SKM-1 (cell line): ENCODE measurements at regions not wholly inside any gene's neighbourhood (a gene's known extent, or its start where the extent isn't known, plus 50 kb on each side); places are given as distances from the start of the nearest gene placed in this dataset.

ENCODE experiments used
- DNase-seq: peaks from one replicate; lab custom pipeline; 2025; ENCODE audit not compliant: unreplicated experiment; lab: John Stamatoyannopoulos, UW

DNA sequence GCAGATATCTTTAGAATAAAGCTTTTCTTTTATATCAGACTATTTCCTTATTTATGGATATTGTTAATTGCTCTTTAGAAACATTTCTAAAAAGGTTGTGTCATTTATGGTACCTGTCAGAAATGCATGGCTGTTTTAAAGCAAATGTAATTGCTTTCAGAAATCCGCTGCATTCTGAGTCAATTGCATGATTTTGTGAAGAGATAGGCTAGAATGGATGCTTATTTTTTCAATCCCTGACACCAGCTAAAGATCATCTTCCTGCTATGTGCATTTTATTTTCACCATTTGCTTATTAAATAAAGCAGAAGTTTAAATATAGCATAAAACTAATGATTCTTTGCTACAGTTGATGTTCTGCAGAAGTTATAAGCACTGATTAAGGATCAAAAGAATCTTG is 170.2 kb upstream of the C9orf72 start:
- DNase-seq = no peak

DNA sequence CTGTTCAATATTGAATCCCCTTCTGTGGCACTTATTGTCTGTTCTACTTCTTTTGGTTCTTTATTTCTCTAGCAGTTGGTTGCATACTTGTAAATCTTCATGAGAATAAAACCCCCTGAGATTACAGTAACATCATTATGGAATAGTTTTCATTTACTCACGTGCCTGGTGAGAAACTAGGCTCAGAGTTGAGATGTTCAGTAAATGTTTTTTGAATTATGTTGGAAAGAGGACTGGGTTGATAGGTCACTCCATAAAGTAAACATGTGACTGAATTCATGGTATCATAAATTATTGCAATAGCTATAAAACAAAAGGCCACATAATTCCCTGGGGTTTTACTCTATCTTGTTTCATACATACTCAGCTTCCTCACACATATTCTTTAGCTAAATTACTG is 174.2 kb upstream of the C9orf72 start:
- no peak for DNase-seq

DNA sequence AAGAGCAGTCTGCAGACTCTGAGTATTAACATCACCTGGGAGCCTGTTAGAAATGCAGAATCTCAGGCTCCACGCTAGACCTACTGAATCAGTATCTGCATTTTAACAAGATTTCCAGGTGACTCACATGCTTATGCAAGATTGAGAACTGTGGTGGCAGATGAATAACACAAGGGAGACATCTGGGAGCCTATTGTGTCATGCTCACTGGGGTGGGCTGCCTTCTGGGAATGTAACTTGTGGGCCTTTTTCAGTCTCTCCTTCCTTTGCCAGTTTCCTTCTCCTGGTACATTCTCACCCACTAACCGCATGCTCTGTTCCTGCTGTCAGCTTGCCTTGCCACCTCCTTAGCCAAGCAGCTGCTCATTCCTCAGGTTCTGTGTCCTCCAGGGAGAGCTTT is 176.6 kb upstream of the C9orf72 start:
- no peak for DNase-seq

DNA sequence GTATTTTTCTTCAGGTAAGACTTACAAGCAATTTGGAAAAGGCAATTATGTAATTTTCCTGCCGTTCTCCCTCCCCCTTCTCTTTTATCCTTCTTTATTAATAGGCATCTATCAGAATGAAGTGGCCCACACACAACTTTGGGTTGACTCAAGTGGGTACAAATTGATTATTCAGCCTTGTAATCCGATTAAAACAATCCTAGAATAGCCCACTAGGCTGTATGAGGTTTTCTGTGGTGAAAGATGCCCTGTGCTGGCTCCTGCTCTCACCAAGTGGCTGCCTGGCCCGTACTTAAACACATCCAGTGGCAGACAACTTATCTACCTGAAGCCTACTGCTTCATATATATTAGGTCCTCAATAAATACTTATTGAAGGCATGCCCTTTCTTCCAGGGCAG is 177.3 kb upstream of the C9orf72 start:
- no peak for DNase-seq

DNA sequence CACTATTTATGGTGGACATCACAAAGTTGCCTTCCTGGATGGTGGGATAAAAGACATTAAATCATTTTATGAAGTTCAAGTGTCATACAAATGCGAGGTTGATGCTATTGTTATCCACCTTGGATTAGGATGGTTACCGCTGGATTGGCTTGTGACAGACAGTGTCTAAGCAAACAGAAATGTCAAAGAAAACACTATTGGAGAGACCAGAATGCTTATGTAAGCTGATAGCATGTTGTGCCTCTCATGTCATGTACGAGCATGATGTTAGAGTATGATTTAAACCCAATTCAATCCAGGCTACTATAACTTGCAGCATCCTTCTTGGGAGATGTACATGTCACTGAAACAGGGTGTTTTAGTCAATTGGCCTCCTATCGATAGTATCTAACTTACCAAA is 178.8 kb upstream of the C9orf72 start:
- DNase-seq = no peak

DNA sequence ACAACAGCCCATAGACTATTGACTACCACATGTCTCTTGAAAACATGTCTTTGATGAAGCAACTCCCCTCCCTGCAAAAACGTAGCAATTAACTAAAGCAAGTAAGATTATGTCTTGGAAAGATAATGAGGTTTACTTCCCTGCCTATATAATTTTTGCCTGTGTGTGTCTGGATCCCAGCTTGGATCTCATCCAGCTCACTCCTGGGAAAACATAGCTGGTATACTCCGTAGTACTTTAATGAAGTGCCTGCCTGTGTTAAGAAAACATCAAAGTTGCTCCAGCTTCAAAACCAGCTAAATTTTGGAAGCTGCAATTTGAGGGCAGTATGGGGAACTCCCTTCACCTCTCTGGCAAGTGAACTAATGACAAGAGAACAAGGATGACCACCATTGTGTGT is 182.6 kb upstream of the C9orf72 start:
- DNase-seq = no peak

DNA sequence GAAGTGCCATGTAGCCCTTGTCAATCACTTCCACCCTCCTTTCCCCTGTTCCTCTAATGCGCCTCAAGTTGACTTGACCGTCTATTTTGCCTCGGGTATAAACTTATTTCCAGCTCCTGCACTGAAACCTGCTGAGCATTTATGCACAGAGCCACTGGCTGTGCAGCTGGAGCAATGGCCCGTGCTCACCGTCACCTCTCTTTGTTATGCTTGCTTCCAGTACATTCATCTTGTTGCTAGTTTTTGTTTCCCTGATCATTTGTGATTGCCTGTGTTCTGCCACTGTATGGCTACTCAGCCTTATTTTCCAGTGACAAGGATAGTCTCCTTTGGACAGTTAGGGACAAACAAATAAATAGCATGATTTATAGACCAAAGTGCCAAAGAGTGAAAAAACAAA is 183.1 kb upstream of the C9orf72 start:
- DNase-seq = no peak

DNA sequence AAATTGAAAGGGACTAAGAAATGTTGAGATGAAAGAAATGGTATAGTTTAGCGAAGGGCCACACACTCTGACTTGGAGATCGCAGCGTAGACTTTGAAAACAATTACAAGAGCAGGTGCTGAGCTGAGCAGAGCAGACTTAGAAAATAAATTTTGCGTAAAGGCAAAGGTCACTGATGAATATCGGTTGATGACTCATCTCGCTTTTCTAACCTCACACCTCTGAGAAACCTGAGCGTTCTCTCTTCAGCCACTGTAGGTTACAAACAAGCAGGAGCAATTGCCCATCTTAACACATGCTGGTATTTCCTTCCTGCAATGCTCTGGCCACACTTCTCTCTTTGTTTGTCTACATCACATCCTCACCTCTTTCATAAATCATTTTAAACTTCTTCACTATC is 190.6 kb upstream of the C9orf72 start:
- no peak for DNase-seq

DNA sequence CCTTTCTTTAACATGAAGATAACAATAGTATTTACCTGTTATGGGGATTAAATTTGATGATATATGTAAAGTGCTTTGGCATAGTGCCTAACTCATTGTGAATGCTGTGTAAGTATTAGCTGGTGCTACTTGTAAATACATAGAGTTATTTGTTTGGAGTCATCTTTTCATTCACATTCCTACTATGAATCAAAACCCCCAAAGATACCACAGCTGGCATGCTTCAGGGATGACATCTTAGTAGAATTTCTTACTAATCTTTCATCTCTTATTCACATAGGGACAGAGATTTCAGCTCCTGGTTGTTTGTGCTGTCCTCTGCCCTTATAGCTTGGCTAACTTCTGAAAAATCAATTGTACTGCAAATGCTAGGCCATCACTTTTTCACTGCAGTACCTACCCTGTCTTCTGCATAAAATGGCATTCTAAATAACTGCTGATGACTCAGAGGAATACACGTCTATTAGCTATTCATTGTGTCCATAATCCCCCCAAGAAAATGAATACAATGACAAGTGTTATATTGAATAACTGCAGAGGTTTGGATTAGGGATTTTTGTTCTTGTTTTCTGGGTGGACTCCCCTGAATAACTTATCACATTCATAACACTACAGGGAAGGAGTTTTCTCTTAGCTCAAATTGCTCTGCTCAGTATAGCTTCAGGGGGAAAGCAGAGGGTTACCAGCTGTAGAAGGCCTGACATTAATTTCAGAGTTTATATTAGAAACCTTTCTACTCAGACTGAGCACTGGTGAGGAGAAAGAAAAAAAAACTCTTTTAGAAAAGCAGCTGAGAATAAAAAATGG is 192.2 kb upstream of the C9orf72 start:
- DNase-seq = no peak

DNA sequence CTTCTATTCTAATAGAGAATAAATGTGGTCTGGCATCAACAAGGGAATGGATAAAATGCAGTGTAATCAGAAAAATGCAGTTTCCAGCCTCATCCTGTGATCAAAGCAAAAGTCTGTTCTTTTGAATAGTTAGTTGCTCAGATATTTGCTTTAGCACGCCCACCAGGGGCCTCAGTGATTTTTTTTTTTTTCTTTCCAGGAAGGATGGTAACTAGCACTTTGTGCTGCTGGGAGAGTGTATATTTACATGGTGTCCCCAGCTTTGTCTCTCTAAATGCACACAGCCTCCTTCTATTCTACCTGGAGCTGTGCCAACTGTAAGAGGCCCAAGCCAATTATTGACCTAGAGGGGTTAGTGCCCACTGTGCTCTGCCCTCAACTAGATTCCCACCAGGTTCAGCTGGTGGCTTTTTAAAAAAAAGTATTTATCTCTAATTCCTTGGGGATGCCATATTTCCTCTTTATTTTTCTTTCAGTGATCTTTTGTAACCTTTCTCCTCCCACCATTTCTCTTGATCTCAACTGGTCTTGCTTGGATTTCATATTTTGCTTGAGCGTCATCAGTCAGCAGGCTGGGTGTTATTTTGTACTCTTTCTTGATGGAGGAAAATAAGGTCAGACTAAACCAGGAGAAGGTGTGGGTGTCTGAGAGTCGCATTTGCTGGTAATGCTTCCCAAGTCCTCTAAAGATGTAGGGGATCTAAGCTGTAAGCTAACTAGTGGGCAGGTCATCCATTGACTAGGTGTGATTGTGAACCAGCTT is 193.0 kb upstream of the C9orf72 start:
- no peak for DNase-seq

DNA sequence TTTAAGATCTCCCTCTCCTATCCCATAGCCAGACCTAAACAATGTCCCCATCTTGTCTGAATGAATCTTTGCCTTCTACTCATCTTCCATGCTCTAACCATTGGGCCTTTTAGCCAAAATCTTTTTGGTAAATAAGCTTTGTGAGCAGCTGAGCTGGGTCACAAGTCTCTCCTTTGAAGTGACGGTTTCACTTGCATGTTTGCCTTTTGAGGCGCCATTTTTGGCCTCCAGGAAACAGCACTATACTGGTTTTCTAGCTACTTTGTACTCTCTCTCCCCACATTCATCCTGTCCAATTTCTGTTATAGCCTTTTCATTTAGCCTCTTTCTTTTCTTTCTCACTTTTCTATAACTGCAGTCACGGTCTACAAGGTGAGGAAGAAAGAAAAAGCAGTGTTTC is 195.5 kb upstream of the C9orf72 start:
- DNase-seq = no peak

DNA sequence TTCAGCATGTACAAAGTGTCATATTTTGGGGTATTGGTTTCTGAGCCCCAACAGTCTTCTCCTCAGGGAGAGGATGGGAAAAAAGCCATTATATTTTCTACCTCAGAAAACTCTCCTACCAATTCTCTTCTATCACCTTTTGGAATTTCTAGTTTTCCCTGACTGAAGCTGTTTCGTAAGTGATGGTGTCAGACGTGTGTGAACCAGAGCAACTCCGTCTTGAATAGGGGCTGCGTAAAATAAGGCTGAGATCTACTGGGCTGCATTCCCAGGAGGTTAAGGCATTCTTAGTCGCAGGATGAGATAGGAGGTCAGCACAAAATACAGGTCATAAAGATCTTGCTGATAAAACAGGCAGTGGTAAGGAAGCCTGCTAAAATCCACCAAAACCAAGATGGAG is 197.3 kb upstream of the C9orf72 start:
- DNase-seq = no peak

DNA sequence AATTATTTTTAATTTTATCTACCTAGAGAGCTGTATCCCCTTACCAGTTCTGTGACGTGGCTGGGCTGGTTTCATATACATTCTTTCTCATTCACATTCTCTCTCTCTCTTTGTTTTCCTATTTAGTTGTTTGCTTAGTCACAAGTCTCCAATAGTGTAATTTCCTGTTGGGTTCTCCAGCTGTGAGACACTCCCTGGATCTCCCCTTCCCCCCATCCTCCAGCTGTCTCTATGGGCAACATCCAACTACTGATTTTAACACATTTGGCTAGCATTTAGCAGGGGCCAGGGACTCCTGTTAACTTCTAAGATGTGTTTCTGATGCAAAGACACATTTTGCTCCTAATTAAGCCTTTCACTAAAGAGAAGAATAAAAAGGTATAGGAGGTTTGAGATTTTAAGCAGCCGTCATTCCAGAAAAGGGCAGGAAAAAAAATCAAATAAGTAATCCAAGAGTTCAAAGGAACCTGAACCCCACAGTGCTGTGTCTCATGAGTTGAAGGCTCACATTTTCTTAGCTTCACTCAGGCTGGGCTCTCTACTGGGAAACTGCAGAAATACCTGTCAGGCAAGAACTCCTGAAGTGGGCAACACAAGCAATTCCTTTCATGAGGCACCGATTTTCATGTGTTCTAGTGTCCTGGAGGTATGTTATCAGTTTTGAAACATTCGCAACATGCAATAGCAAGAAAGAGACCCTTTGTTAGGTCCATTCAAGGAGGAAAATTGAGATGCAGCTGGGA is 198.7 kb upstream of the C9orf72 start:
- DNase-seq = no peak

DNA sequence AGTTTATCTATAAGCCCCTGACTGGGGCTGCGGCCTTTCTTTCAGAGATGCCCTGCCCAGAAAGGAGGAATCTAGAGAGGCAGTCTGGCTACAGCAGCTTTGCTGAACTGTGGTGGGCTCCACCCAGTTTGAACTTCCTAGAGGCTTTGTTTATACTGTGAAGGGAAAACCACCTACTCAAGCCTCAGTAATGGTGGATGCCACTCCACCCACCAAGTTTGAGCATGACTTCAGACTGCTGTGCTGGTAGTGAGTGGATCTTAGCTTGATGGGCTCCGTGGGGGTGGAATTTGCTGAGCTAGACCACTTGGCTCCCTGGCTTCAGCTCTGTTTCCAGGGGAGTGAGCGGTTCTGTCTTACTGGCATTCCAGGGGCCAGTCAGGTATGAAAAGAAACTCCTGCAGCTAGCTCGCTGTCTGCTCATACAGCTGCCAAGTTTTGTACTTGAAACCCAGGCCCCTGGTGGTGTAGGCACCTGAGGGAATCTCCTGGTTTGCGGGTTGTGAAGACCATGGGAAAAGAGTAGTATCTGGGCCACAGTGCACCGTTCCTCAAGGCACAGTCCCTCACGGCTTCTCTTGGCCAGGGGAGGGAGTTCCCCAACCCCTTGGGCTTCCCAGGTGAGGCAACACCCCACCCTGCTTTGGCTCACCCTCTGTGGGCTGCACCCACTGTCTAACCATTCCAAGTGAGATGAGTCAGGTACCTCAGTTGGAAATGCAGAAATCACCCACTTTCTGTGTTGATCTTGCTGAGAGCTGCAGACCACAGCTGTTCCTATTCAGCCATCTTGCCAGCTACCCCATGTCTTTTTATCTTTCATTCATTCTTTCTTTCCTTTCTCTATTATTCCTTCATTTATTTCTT is 211.8 kb upstream of the C9orf72 start:
- no peak for DNase-seq

DNA sequence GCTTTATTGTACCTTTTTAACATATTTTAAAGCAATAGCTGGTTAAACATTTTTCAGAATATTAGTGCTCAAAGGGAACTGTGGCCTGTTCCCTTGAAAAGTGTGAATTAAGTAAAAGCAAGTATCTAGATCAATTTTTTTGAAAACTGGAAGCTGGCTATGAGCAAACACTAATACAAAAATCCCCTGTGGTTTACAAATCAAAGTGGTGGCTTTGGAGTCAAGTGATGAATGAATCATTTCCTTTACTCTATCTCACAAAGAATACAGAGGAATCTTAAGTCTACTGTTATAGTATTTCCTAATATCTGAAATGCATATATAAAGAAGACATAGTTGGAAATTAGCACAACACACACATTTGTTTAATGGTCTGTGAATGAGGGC is 212.4 kb upstream of the C9orf72 start:
- DNase-seq = no peak

DNA sequence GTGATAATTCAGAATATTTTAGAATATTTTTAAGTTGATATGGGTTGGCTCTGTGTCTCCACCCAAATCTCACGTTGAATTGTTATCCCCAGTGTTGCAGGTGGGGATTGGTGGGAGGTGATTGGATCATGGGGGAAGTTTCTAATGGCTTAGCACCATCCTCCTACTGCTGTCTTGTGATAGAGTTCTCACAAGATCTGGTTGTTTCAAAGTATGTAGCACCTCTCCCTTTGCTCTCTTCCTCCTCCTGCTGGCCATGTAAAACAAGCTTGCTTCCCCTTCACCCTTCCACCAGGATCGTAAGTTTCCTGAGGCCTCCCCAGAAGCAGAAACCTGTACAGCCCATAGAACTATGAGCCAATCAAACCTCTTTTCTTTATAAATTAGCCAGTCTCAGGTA is 214.6 kb upstream of the C9orf72 start:
- DNase-seq = no peak

DNA sequence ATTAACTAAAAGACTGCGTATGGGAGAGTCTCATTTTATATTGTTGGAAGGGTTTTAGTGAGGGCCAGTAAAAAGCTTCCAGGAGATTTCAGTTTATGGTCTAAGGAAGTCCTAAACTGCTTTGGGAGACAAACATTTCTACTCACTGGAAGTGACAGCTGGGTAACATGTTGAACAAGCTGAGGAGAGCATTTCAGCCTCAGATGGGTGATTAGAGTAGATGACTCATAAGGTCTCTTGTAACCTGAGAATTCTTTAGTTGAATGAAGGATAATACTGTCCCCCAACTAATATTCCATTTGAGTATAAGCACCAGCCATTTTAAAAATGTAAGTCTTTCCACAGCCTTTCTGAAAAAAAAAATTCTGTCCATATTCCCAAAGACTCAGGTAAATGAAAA is 218.0 kb upstream of the C9orf72 start:
- no peak for DNase-seq

DNA sequence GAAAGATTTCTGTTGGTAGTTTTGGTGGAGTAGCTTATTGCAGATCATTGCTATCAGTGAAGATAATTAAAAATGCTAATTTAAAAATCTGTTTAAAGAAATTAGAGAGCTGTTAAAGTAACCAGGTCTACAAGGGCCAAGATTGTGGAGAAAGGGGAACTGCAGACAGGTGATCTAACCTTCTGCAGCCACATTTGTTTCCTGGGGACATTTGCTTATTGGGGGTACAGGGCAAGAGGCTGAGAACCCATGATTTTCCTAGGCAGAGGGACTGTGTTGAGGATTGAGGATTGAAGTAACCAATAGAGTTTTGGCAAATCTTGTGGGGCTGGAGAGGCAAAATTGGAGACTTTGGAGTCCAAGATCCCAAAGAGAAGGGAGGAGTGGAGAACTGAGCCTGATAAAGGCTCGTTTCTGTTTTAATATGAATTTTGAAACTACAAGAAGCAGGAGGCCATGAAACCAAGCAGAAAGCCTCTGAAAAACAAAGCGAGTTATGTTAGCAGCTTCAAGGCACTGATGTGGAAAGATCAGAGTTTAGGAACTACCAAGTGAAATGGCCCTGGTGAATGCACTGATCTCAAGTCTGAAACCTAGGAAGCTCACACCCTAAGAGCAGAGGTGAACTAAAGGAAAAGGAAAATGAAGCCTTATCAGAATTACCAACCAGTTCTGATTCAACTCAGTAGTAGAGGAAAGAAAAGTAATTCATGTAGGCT is 219.8 kb upstream of the C9orf72 start:
- no peak for DNase-seq

DNA sequence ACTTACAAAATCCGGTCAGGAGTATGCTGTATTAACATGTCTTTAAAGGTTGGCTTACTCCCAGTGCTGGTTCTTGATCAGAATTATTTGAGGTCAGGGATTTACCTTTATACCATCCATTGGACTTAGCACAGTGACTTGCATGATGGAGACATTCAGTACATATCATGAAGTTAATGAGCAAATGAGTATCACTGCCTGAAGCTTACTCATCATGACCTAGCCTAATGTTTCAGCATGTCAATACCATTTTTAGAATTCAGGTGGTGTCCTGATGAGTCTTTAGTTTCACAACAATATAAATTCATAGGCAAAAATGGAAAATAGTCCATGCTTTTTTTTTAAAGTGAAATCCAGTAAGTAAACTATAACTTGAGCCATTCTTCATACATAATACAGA is 226.0 kb upstream of the C9orf72 start:
- no peak for DNase-seq

DNA sequence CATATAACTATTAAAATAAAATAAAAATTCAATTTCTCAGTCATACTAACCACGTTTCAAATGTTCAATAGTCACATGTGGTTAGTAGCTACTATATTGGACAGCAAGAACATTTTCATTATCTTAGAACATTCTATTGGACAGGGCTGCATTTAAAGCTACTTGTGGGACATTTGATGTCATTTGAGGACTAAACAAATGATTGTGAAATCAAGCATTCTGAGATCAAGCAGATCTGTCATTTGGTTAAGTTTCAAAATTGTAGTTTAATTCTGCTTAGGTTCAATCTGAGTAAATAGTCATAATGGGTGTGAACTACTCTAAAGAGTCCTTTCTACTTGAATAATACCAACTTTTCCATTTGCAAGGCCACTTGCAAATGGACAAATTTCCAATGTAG is 226.9 kb upstream of the C9orf72 start:
- no peak for DNase-seq
